ENCODE measurements at regions not wholly inside any gene's neighbourhood (a gene's known extent, or its start where the extent isn't known, plus 50 kb on each side); places are given as distances from the start of the nearest gene placed in this dataset.

- intact Hi-C loops (cut with DNase I) = no loop called here
These were observed 161.7 kb upstream of the ST6GALNAC5 start for GRCh38 chr1:76705560-76705959.

GRCh38 chr1:76713535-76713934 lies 153.7 kb upstream of the ST6GALNAC5 start:
- intact Hi-C loops (cut with DNase I) = no loop called here
- no peaks in the 10 kb centered on the region for H3K36me3 ChIP-seq
- TF ChIP-seq CTCF (IDR thresholded peaks at IDR 0.05) = no peak
- H3K27me3 ChIP-seq = no peaks in the 10 kb centered on the region
- H3K4me3 ChIP-seq = no peak overlapping the region
- H3K27ac ChIP-seq = no peak overlapping the region
- no peaks in the 10 kb centered on the region for H3K4me1 ChIP-seq
- DNase-seq = no peak
- ATAC-seq = no peak
- no peaks in the 10 kb centered on the region for H3K9me3 ChIP-seq

More at GRCh38 chr1:76705560-76705959, 161.7 kb upstream of the ST6GALNAC5 start:
- no peaks in the 10 kb centered on the region for H3K9me3 ChIP-seq
- no peak for DNase-seq
- ATAC-seq = no peak
- no peaks in the 10 kb centered on the region for H3K36me3 ChIP-seq
- H3K4me3 ChIP-seq = no peak overlapping the region
- H3K27ac ChIP-seq = no peak overlapping the region
- no peak for TF ChIP-seq CTCF (IDR thresholded peaks at IDR 0.05)
- H3K4me1 ChIP-seq = no peaks in the 10 kb centered on the region
- H3K27me3 ChIP-seq = no peaks in the 10 kb centered on the region

GRCh38 chr1:76715474-76715873 lies 151.8 kb upstream of the ST6GALNAC5 start:
- Histone ChIP-seq H3K4me1 (no peaks in the 10 kb centered on the region), H3K9me3 (no peaks in the 10 kb centered on the region), H3K36me3 (no peaks in the 10 kb centered on the region), H3K27ac (no peak overlapping the region), H3K27me3 (no peaks in the 10 kb centered on the region), H3K4me3 (no peak overlapping the region)
- ATAC-seq = no peak
- DNase-seq = no peak
- TF ChIP-seq CTCF (IDR thresholded peaks at IDR 0.05) = no peak
- intact Hi-C loops (cut with DNase I) = no loop called here

- Histone ChIP-seq H3K27ac (no peak overlapping the region), H3K4me1 (no peaks in the 10 kb centered on the region), H3K36me3 (no peaks in the 10 kb centered on the region), H3K9me3 (no peaks in the 10 kb centered on the region), H3K4me3 (no peak overlapping the region), H3K27me3 (no peaks in the 10 kb centered on the region)
- DNase-seq = no peak
- no peak for ATAC-seq
- TF ChIP-seq CTCF (IDR thresholded peaks at IDR 0.05) = no peak
- intact Hi-C loops (cut with DNase I) = no loop called here
These were observed 143.3 kb upstream of the ST6GALNAC5 start for GRCh38 chr1:76723949-76724348.

- no peaks in the 10 kb centered on the region for H3K27me3 ChIP-seq
- TF ChIP-seq CTCF (IDR thresholded peaks at IDR 0.05) = no peak
- H3K4me1 ChIP-seq = no peaks in the 10 kb centered on the region
- ATAC-seq (no peak), DNase-seq (no peak)
- intact Hi-C loops (cut with DNase I) = no loop called here
- no peak overlapping the region for H3K4me3 ChIP-seq
- H3K36me3 ChIP-seq = no peaks in the 10 kb centered on the region
- H3K27ac ChIP-seq = no peak overlapping the region
- no peaks in the 10 kb centered on the region for H3K9me3 ChIP-seq
These were observed 142.5 kb upstream of the ST6GALNAC5 start for GRCh38 chr1:76724816-76725215.

All from upper lobe of right lung (tissue), 1 donor.